GM19239 (cell line): ENCODE measurements at regions not wholly inside any gene's neighbourhood (a gene's known extent, or its start where the extent isn't known, plus 50 kb on each side); places are given as distances from the start of the nearest gene placed in this dataset.

Experiments used
- DNase-seq: peaks from one replicate; pipeline ENCODE4 v3.0.0; 2011; ENCODE audit warnings: low spot score; ENCODE audit not compliant: insufficient read length
- FAIRE-seq: peaks from 2 replicates; lab custom pipeline; 2011; peaks lifted over from hg19 to GRCh38; lab: Jason Lieb, UNC

GRCh38 chrX:69307756-69308155, 142.5 kb upstream of the PJA1 start:
- no peak for FAIRE-seq
- DNase-seq: no peak

GRCh38 chrX:69307029-69307428, 141.8 kb upstream of the PJA1 start:
- DNase-seq: no peak
- FAIRE-seq: no peak

- DNase-seq (no peak), FAIRE-seq (no peak)
Measured at GRCh38 chrX:69306063-69306404, 140.8 kb upstream of the PJA1 start.

- FAIRE-seq (no peak), DNase-seq (no peak)
Measured at GRCh38 chrX:69305333-69306062, 140.2 kb upstream of the PJA1 start.

GRCh38 chrX:69303231-69303630, 138.0 kb upstream of the PJA1 start:
- FAIRE-seq: no peak

GRCh38 chrX:69299951-69300714, 134.9 kb upstream of the PJA1 start:
- DNase-seq (no peak), FAIRE-seq (no peak)

More at GRCh38 chrX:69303231-69303630, 138.0 kb upstream of the PJA1 start:
- DNase-seq: no peak

GRCh38 chrX:69299285-69299684, 134.0 kb upstream of the PJA1 start:
- FAIRE-seq (no peak), DNase-seq (no peak)

- FAIRE-seq: no peak
- DNase-seq: no peak
Measured at GRCh38 chrX:69298466-69299140, 133.3 kb upstream of the PJA1 start.

GRCh38 chrX:69297506-69297905, 132.3 kb upstream of the PJA1 start:
- DNase-seq (no peak), FAIRE-seq (no peak)

- no peak for FAIRE-seq
- DNase-seq: no peak
Measured at GRCh38 chrX:69293776-69294601, 128.7 kb upstream of the PJA1 start.

- FAIRE-seq (no peak), DNase-seq (no peak)
Measured at GRCh38 chrX:69291116-69291515, 125.9 kb upstream of the PJA1 start.

GRCh38 chrX:69290292-69290691, 125.0 kb upstream of the PJA1 start:
- DNase-seq (no peak), FAIRE-seq (no peak)

- DNase-seq: no peak
- no peak for FAIRE-seq
Measured at GRCh38 chrX:69289793-69290123, 124.5 kb upstream of the PJA1 start.

GRCh38 chrX:69289046-69289792, 124.0 kb upstream of the PJA1 start:
- FAIRE-seq (no peak), DNase-seq (no peak)

- FAIRE-seq (no peak), DNase-seq (no peak)
Measured at GRCh38 chrX:69287095-69287494, 121.8 kb upstream of the PJA1 start.

- no peak for FAIRE-seq
- no peak for DNase-seq
Measured at GRCh38 chrX:69286565-69286906, 121.3 kb upstream of the PJA1 start.

- DNase-seq: peak; percentile 44
Measured at GRCh38 chrX:69285881-69286564, 120.8 kb upstream of the PJA1 start.

GRCh38 chrX:69285401-69285877, 120.2 kb upstream of the PJA1 start:
- FAIRE-seq (no peak), DNase-seq (no peak)

More at GRCh38 chrX:69285881-69286564, 120.8 kb upstream of the PJA1 start:
- peak; percentile 33 for FAIRE-seq

- FAIRE-seq: no peak
Measured at GRCh38 chrX:69284491-69284890, 119.2 kb upstream of the PJA1 start.

More at GRCh38 chrX:69284491-69284890, 119.2 kb upstream of the PJA1 start:
- DNase-seq: no peak
